RWPE2 (cell line): ENCODE measurements at regions not wholly inside any gene's neighbourhood (a gene's known extent, or its start where the extent isn't known, plus 50 kb on each side); places are given as distances from the start of the nearest gene placed in this dataset.
A peak's percentile ranks its signal among the peaks of the same experiment; 100 is the strongest.

Source experiments
- ATAC-seq: fragments of 200-7000 bp; cut with Tn5 transposase; 3 replicates; pipeline ENCODE4 v1.9.1; 2021; ENCODE audit warnings: low read depth
- DNase-seq: peaks from one replicate; pipeline ENCODE4 v3.0.0-alpha.2; 2020; ENCODE audit warnings: low spot score
- H3K27ac ChIP-seq: fragments of 450-650 bp; 2 replicates; pipeline ENCODE4 v1.5.1; 2017; ENCODE audit warnings: mild to moderate bottlenecking; ENCODE audit not compliant: poor library complexity, severe bottlenecking
- H3K27me3 ChIP-seq: fragments of 250-450 bp; sonication (Bioruptor Pico); 2 replicates; pipeline ENCODE4 v1.5.1; 2021; ENCODE audit warnings: mild to moderate bottlenecking, moderate library complexity; ENCODE audit not compliant: insufficient read depth, poor library complexity, severe bottlenecking
- H3K36me3 ChIP-seq: fragments of 250-450 bp; sonication (Bioruptor Pico); 2 replicates; pipeline ENCODE4 v1.5.1; 2020; ENCODE audit warnings: low read depth, mild to moderate bottlenecking, moderate library complexity
- H3K4me1 ChIP-seq: fragments of 250-450 bp; sonication (Bioruptor Pico); 2 replicates; pipeline ENCODE4 v1.5.1; 2021; ENCODE audit warnings: mild to moderate bottlenecking, moderate library complexity; ENCODE audit not compliant: insufficient read depth, poor library complexity, severe bottlenecking
- H3K4me3 ChIP-seq: fragments of 250-450 bp; sonication (Bioruptor Pico); 2 replicates; pipeline ENCODE4 v1.5.1; 2021; ENCODE audit warnings: mild to moderate bottlenecking, moderate library complexity; ENCODE audit not compliant: severe bottlenecking
- H3K9me3 ChIP-seq: fragments of 250-450 bp; sonication (Bioruptor Pico); 2 replicates; pipeline ENCODE4 v1.5.1; 2021; ENCODE audit warnings: mild to moderate bottlenecking, moderate library complexity; ENCODE audit not compliant: severe bottlenecking
- TF ChIP-seq, protein P1 (sequence below): fragments of 450-650 bp; IDR thresholded peaks from one replicate; pipeline ENCODE4 v1.5.1; 2017; ENCODE audit warnings: mild to moderate bottlenecking, moderate library complexity; ENCODE audit not compliant: poor library complexity, severe bottlenecking

DNA sequence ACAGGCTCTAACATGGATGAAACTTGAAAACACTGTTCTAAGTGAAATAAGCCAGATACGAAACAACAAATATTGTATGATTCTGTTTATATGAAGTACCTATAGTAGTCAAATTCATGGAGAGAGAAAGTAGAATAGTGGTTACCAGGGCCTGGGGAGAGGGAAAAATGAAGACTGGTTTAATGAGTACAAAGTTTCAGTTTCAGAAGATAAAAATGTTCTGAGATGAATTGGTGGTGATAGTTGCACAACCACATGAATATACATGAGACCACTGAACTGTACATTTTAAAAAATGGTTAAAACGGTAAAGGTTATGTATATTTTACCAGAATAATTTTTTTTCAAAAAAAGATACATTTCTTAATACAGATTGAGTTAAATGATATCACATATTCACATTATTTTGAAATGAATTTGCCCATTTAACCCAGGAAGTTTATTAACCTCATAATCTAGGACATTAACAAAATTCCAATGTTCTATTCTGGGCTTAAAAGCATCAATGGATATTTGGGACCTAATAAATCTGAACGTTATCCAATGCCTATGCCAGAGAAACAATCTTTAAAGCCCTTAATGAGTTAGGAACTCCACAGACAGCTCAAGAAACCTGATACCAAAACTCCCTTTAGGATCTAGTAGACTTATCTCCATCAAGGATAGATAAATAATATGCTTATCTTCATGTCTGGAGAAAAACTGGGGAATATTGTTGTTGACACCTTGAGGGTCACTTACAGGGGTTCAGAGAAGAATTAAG is 521.3 kb downstream of the EFNA5 start:
- Histone ChIP-seq H3K27ac (no peak overlapping the region), H3K9me3 (no peaks in the 10 kb centered on the region), H3K27me3 (peaks cover 21% of the 10 kb centered on the region), H3K36me3 (no peaks in the 10 kb centered on the region), H3K4me1 (no peaks in the 10 kb centered on the region), H3K4me3 (no peak overlapping the region)
- ATAC-seq (no peak), DNase-seq (no peak)
- TF ChIP-seq, protein P1, sequence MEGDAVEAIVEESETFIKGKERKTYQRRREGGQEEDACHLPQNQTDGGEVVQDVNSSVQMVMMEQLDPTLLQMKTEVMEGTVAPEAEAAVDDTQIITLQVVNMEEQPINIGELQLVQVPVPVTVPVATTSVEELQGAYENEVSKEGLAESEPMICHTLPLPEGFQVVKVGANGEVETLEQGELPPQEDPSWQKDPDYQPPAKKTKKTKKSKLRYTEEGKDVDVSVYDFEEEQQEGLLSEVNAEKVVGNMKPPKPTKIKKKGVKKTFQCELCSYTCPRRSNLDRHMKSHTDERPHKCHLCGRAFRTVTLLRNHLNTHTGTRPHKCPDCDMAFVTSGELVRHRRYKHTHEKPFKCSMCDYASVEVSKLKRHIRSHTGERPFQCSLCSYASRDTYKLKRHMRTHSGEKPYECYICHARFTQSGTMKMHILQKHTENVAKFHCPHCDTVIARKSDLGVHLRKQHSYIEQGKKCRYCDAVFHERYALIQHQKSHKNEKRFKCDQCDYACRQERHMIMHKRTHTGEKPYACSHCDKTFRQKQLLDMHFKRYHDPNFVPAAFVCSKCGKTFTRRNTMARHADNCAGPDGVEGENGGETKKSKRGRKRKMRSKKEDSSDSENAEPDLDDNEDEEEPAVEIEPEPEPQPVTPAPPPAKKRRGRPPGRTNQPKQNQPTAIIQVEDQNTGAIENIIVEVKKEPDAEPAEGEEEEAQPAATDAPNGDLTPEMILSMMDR, result no peak

DNA sequence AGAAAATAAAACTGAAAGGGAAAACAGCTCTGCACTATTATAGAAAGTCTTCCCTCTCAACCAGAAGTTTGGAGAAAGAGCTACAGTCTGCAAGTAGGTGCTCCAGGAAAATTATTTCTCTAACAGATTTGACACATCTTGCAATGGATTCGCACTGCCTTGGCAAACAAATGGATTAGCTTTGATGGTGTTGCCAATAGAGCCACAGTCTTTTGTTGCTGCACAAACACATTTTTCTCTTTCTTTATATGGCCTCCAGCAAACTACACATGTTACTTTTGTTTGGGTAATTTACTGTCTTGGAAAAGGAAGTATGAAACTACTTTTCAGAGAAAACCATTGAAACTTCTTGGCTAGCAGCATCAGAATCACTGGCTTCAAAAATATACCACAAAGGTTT is 523.1 kb downstream of the EFNA5 start:
- H3K27me3 ChIP-seq, result peaks cover 21% of the 10 kb centered on the region

DNA sequence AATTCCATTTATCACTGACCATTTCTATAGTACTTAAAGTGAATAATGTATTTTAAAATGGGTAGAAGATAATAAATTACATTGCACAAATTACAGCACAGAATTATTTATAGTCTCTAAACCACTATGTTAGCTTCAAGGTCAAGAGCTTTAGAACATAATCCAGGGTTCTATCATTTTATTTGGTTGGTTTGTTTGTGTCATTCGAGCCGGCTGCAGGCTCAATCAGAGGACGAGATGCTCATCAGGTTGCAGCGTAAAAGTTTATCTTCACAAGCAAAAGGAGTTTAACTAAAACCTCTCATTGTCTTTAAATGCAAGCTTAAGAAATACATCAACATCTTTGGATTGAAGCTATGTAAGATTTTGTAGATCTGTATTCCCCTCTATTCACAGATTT is 523.8 kb downstream of the EFNA5 start:
- DNase-seq (no peak), ATAC-seq (no peak)
- H3K4me3 ChIP-seq, result no peak overlapping the region
- H3K27me3 ChIP-seq, result peaks cover 21% of the 10 kb centered on the region
- TF ChIP-seq, protein P1, result no peak
- no peak overlapping the region for H3K27ac ChIP-seq
- H3K36me3 ChIP-seq, result no peaks in the 10 kb centered on the region
- no peaks in the 10 kb centered on the region for H3K4me1 ChIP-seq
- H3K9me3 ChIP-seq, result no peaks in the 10 kb centered on the region

More for the DNA sequence above, 523.1 kb downstream of the EFNA5 start:
- TF ChIP-seq, protein P1, result no peak
- Histone ChIP-seq H3K36me3 (no peaks in the 10 kb centered on the region), H3K4me3 (no peak overlapping the region), H3K27ac (no peak overlapping the region), H3K9me3 (no peaks in the 10 kb centered on the region), H3K4me1 (no peaks in the 10 kb centered on the region)
- DNase-seq (no peak), ATAC-seq (no peak)

DNA sequence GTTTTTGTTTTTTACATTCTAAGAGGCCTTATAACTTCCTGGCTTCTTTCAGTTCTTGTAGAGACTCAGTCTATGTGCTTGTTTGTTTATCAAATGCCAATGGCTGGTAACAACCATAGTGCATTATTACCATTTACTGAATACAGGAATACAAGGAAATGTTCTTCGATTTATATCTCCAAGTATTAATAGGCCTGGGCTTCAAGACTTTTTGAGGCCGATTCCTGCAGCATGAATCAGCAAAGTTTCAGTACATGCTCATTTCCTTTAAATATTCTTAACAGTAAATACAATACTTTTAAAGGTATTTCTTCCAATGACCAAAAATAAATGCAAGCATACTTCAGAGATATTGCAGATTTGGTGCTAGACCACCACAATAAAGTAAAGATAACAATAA is 535.3 kb downstream of the EFNA5 start:
- Histone ChIP-seq H3K4me1 (peaks cover 9% of the 10 kb centered on the region), H3K27me3 (no peaks in the 10 kb centered on the region), H3K27ac (peak overlapping the region; percentile 24), H3K9me3 (peaks cover 2% of the 10 kb centered on the region), H3K4me3 (no peak overlapping the region), H3K36me3 (no peaks in the 10 kb centered on the region)
- no peak for DNase-seq
- TF ChIP-seq, protein P1, result no peak
- ATAC-seq, result peak; percentile 74

DNA sequence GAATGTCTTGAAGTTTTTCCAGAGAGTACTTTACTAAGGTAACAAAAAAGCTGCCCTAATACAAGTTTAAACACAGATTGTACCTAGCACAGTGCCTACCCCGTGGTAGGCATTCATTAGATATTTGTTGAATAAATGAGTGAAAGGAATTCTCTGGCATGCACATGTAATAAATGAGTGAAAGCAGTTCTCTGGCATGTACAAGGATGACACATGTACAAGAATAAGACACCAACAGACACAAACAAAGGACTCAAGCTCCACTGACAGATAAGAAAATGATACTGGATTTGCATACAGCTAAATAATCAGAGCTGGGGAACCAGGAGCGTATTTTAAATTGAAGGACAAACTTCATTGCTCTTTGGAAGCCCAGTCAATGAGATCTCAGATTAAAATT is 535.8 kb downstream of the EFNA5 start:
- H3K4me3 ChIP-seq, result no peak overlapping the region
- DNase-seq (no peak), ATAC-seq (no peak)
- no peaks in the 10 kb centered on the region for H3K36me3 ChIP-seq
- H3K4me1 ChIP-seq, result peaks cover 9% of the 10 kb centered on the region
- H3K27me3 ChIP-seq, result no peaks in the 10 kb centered on the region
- TF ChIP-seq, protein P1, result no peak
- H3K27ac ChIP-seq, result peak overlapping the region; percentile 24
- peaks cover 2% of the 10 kb centered on the region for H3K9me3 ChIP-seq
